ENCODE measurements at regions not wholly inside any gene's neighbourhood (a gene's known extent, or its start where the extent isn't known, plus 50 kb on each side); places are given as distances from the start of the nearest gene placed in this dataset.

GRCh38 chr10:26944261-26944882, 83.6 kb upstream of the ABI1 start:
- ATAC-seq: no peak
- no peak for TF ChIP-seq CTCF (IDR thresholded peaks at IDR 0.05)

GRCh38 chr10:26939962-26940354, 79.2 kb upstream of the ABI1 start:
- ATAC-seq (no peak), DNase-seq (no peak)
- peaks cover 0 to 16% (median 9%) of the 10 kb centered on the region in 7 donors for H3K27me3 ChIP-seq
- H3K4me3 ChIP-seq: no peak overlapping the region
- no peaks in the 10 kb centered on the region for H3K4me1 ChIP-seq
- no peaks in the 10 kb centered on the region for H3K9me3 ChIP-seq
- H3K27ac ChIP-seq: no peak overlapping the region
- 89 to 94% methylated on average over 8 of the region's 8 CpGs for WGBS, 2 donors
- TF ChIP-seq CTCF (IDR thresholded peaks at IDR 0.05): no peak
- intact Hi-C loops (cut with DNase I): no loop called here
- H3K36me3 ChIP-seq: no peaks in the 10 kb centered on the region

More at GRCh38 chr10:26944261-26944882, 83.6 kb upstream of the ABI1 start:
- H3K9me3 ChIP-seq: no peaks in the 10 kb centered on the region
- H3K36me3 ChIP-seq: no peaks in the 10 kb centered on the region
- DNase-seq: no peak
- no peak overlapping the region for H3K4me3 ChIP-seq
- H3K4me1 ChIP-seq: no peaks in the 10 kb centered on the region
- no peak overlapping the region for H3K27ac ChIP-seq
- H3K27me3 ChIP-seq: peaks cover 0 to 43% (median 18%) of the 10 kb centered on the region in 7 donors
- intact Hi-C loops (cut with DNase I): no loop called here
- WGBS, 2 donors: 90 to 92% methylated on average over 18 of the region's 18 CpGs

GRCh38 chr10:26939290-26939961, 78.7 kb upstream of the ABI1 start:
- H3K27ac ChIP-seq: no peak overlapping the region
- ATAC-seq: no peak
- H3K4me1 ChIP-seq: no peaks in the 10 kb centered on the region

GRCh38 chr10:26938578-26938977, 77.8 kb upstream of the ABI1 start:
- TF ChIP-seq CTCF (IDR thresholded peaks at IDR 0.05): no peak
- ATAC-seq: no peak
- intact Hi-C loops (cut with DNase I): no loop called here
- H3K36me3 ChIP-seq: no peaks in the 10 kb centered on the region
- peaks cover 0 to 6% (median under 1%) of the 10 kb centered on the region in 7 donors for H3K27me3 ChIP-seq
- no peak for DNase-seq
- H3K4me3 ChIP-seq: no peak overlapping the region
- no peak overlapping the region for H3K27ac ChIP-seq
- H3K9me3 ChIP-seq: no peaks in the 10 kb centered on the region
- no peaks in the 10 kb centered on the region for H3K4me1 ChIP-seq
- 85 to 86% methylated on average over 4 of the region's 4 CpGs for WGBS, 2 donors

More at GRCh38 chr10:26939290-26939961, 78.7 kb upstream of the ABI1 start:
- DNase-seq: no peak
- intact Hi-C loops (cut with DNase I): no loop called here
- 88 to 89% methylated on average over 22 of the region's 22 CpGs for WGBS, 2 donors
- Histone ChIP-seq H3K36me3 (no peaks in the 10 kb centered on the region), H3K4me3 (no peak overlapping the region), H3K9me3 (no peaks in the 10 kb centered on the region), H3K27me3 (peaks cover 0 to 12% (median 6%) of the 10 kb centered on the region in 7 donors)
- TF ChIP-seq CTCF (IDR thresholded peaks at IDR 0.05): no peak

Measured in heart right ventricle (tissue), 16 donors.